GM21825 (cell line): ENCODE measurements at regions not wholly inside any gene's neighbourhood (a gene's known extent, or its start where the extent isn't known, plus 50 kb on each side); places are given as distances from the start of the nearest gene placed in this dataset.

Experiments used
- ATAC-seq: cut with Tn5 transposase; IDR thresholded peaks from one replicate; pipeline ENCODE4 v1.9.1; 2021; ENCODE audit warnings: mild to moderate bottlenecking, moderate library complexity; ENCODE audit not compliant: unreplicated experiment

DNA sequence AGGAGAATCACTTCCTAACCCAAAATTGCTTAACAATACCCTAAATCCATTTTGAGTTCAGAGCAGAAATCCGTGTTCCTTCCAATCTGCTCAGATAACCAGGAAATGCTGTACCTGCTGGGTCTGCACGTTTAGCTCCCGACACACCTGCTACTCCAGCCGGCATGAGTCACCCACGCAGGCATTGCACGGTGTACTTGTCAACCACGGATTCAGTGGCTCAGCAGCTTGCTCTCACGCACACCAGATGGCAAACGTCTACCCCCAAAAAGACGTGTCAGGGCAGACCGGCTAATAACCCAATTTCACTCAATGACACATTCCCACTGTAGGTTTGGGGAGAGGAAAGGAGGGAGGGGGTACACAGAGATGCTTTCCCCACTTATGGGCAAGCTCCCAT is 468.1 kb downstream of the SOX9 start:
- ATAC-seq = no peak

DNA sequence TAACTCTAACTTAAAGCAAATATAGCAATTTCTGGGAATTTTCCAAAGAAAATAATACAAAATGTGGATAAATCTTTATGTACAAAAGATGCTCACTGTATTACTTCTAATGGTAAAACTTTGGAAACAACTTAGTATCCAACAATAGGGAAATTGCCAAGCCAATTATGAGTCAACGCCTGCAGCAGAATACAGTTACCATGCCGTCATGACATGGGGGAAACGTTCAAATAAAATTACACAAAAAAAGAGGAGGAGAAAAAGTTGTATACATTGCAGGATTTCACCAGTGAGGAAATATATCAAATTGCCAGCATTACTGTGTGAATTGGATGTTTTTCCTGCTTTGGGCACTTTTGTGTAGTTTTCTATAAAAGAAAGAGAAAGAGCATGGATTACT is 469.6 kb downstream of the SOX9 start:
- no peak for ATAC-seq

GRCh38 chr17:72590882-72591281 is 470.1 kb downstream of the SOX9 start:
- ATAC-seq = no peak

DNA sequence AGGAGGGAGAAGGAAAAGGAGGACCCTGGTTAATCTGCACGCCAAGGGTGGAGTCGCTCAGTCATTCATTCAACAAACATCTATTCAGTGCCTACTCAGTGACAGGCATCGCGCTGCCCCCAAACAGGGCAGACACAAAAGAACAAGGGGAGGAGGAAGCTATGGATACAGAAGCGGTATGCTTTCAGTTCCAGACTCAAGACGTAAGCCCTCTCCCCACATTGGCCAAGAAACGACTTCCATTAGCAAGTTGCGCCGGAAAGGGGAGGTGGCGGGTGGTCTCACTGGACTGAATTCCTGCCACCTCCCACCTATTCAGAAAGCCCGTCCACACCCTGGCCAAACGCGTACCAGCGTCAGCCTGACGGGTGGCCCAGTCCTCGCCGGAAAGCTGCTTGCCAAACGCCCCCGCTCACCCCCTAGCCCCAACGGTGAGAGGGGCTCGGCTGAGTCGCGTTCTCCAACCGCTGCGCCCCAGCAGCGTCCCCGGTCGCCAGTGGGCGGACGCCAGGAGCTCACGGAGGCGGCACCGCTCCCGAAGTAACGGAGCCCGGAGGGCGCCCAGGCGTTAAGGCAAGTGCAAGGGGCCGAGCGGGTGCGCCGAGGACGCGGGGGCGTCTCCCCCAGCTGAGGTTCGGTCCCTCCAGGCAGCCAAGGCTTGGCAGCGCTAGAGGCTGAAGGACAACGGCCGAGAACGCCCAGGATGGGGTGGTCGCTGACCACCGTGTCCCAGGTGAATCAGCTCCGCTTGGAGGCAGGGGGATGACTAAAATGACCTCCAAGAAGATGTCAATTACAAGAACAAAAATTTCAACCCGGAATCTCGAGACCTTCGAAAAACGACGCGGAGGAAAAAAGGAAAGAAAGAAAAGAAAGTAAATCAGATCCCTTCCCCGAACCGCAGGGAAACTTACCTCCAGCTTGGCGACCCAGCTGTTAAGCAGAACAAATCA is 470.7 kb downstream of the SOX9 start:
- no peak for ATAC-seq

DNA sequence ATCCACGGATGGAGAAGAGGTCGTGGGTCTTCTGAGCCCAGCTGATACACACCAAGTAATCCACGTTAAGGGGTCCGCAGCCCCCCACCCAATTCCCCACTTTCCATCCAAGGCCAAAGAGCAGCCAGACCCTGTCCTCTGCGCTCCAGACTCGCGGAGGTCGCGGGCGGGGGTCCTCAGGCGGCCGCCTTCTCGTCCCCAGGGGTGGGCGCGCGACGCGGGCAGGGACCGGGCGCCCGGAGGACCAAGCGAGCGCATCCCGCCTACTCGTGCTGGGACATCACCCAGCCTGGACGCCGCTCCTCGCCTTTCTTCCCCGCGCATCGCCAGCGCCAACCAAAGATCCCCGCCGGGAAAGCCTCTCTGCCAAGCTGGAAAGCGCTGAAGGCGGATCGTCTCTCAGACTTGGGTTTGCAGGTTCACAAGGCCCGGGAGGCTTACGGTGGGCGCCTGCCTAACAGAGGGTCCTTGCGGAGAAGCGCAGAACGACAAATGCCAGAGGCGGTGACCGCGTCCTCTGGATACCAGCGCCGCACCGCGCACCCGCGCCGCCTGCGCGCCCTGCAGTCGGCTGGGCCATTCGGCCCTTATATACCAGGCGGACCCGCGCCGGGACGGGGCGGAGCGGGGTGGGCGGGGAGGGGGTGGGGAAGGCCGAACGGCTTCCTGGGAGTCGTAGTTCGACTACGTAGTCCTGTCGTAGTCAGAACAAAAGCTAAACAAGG is 471.6 kb downstream of the SOX9 start:
- peak; percentile 76 for ATAC-seq

- no peak for ATAC-seq
Observed at GRCh38 chr17:72592967-72593325, 472.1 kb downstream of the SOX9 start.

GRCh38 chr17:72594248-72594647 is 473.4 kb downstream of the SOX9 start:
- ATAC-seq = no peak
